Mucosa of descending colon (tissue), 3 donors: ENCODE measurements at regions not wholly inside any gene's neighbourhood (a gene's known extent, or its start where the extent isn't known, plus 50 kb on each side); places are given as distances from the start of the nearest gene placed in this dataset.

Experiments
- ATAC-seq: fragments of 200-7000 bp; cut with Tn5 transposase; one replicate; pipeline ENCODE4 v1.9.1; 2020; ENCODE audit warnings: mild to moderate bottlenecking, moderate library complexity
- DNase-seq, 3 donors: peaks; one replicate each; pipeline ENCODE4 v3.0.0-alpha.2; 2020
- H3K36me3 ChIP-seq: fragments of 200-600 bp; one replicate; pipeline ENCODE4 v1.8.0; 2021; ENCODE audit warnings: low read depth, mild to moderate bottlenecking
- H3K4me1 ChIP-seq: fragments of 200-600 bp; one replicate; pipeline ENCODE4 v1.8.0; 2021; ENCODE audit warnings: low read depth, mild to moderate bottlenecking
- H3K4me3 ChIP-seq: fragments of 200-600 bp; one replicate; pipeline ENCODE4 v1.8.0; 2021; ENCODE audit warnings: mild to moderate bottlenecking
- H3K9me3 ChIP-seq: fragments of 200-600 bp; one replicate; pipeline ENCODE4 v1.8.0; 2021; ENCODE audit warnings: mild to moderate bottlenecking
- intact Hi-C, 2 donors: fragments of 100-400 bp; cut with DNase I in 1 of 2; cut with micrococcal nuclease in 1 of 2; formaldehyde crosslinking; loops; one replicate each; pipeline versions ENCODE4 v1.11.0 to v1.11.1; 2022; cut with DNase I, micrococcal nuclease
- TF ChIP-seq, protein P1 (sequence below): fragments of 200-600 bp; IDR thresholded peaks from one replicate; pipeline ENCODE4 v1.8.0; 2022; ENCODE audit warnings: antibody characterized with exemption, mild to moderate bottlenecking
- donor health status: DM: no; HTN: no; CAD: no; lungs with moderate emphysema.
- donor health status: DM: no; HTN: no; CAD: no.
- donor health status: DM: no; HTN: yes; CAD: no.

DNA sequence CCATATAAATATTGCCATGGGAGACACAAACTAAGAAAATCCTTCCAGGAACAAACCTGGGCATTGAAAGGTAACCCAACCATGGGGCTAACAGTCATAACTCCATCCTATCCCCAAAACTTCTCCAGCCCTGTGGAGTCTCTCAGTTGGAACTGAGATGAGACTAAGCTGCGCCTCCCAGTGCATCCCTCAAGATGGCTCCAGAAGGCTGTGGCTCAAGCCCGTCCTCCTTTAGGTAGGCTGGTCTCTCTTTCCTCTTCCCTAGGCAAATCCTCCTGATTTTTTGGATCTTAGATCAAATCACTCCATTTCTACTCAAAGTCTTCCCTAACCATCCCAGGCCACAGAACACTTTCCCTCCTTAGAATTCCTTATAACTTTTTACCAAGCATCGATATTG lies 364.3 kb upstream of the CCDC196 start:
- Histone ChIP-seq H3K4me3 (no peak overlapping the region), H3K4me1 (no peaks in the 10 kb centered on the region), H3K36me3 (no peaks in the 10 kb centered on the region), H3K9me3 (no peaks in the 10 kb centered on the region)
- TF ChIP-seq, protein P1, sequence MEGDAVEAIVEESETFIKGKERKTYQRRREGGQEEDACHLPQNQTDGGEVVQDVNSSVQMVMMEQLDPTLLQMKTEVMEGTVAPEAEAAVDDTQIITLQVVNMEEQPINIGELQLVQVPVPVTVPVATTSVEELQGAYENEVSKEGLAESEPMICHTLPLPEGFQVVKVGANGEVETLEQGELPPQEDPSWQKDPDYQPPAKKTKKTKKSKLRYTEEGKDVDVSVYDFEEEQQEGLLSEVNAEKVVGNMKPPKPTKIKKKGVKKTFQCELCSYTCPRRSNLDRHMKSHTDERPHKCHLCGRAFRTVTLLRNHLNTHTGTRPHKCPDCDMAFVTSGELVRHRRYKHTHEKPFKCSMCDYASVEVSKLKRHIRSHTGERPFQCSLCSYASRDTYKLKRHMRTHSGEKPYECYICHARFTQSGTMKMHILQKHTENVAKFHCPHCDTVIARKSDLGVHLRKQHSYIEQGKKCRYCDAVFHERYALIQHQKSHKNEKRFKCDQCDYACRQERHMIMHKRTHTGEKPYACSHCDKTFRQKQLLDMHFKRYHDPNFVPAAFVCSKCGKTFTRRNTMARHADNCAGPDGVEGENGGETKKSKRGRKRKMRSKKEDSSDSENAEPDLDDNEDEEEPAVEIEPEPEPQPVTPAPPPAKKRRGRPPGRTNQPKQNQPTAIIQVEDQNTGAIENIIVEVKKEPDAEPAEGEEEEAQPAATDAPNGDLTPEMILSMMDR = no peak
- intact Hi-C loops = no loop called here
- ATAC-seq = no peak
- no peak for DNase-seq

DNA sequence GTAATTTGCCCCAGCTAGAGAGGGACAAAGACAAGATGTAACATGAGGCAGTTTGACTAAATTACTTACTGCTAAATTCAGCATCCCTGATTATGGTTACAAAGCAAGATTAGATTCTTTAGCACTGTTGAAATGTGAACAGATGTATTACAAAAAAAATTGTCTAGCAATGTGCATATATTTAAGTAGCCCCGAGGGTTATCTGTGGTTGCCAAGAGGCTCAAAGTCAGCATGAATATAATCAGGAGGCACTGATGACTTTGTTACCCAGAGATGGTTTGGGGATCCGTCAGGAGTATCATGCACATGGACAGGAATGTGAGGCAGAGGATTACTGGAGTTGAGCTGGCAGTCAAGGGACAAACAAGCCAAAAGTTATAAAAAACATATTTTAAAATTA lies 356.9 kb upstream of the CCDC196 start:
- no peak for DNase-seq
- H3K4me3 ChIP-seq = no peak overlapping the region
- H3K4me1 ChIP-seq = no peaks in the 10 kb centered on the region
- ATAC-seq = no peak
- TF ChIP-seq, protein P1 = no peak
- intact Hi-C loops = no loop called here
- H3K36me3 ChIP-seq = no peaks in the 10 kb centered on the region
- no peaks in the 10 kb centered on the region for H3K9me3 ChIP-seq

DNA sequence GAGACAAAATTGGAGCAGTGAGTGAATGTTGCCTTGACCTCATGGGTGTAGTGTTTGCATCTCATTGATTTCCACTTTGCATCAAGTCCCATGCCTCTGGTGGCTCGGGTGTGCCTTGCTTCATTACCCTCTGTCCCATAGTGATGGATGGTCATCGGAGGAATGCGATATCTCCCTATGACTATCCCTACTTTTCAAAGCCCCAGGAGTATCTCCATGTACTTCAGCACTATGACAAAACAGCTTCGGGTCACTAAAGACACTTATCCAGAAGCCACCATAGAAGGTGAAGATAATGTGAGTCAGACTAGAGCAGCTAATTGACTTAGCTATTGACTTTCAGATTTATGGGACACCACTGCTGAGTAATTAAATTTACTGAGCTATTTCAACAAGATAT lies 355.1 kb upstream of the CCDC196 start:
- no peak overlapping the region for H3K4me3 ChIP-seq
- H3K36me3 ChIP-seq = no peaks in the 10 kb centered on the region
- DNase-seq (no peak), ATAC-seq (no peak)
- TF ChIP-seq, protein P1 = no peak
- no peaks in the 10 kb centered on the region for H3K9me3 ChIP-seq
- H3K4me1 ChIP-seq = no peaks in the 10 kb centered on the region
- intact Hi-C loops = no loop called here

DNA sequence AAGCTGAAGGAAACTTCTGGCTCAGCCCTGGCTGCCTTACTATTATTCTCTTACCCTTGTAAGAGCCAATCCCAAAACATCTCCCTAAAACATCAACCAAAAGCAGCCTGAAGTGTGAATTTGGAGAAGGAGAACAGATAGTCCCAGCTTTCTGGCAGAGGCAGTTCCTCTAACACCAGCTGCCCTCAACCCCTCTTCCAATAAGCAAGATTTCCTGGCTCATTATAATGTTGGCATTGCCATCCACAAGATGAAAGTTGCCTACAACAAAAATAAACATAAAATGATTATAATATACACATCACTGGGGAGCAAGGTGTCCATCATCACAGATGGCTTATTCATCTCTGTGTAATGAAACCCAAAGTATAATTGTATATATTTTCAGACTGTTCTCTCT lies 352.5 kb upstream of the CCDC196 start:
- Histone ChIP-seq H3K9me3 (no peaks in the 10 kb centered on the region), H3K36me3 (no peaks in the 10 kb centered on the region), H3K4me3 (no peak overlapping the region), H3K4me1 (no peaks in the 10 kb centered on the region)
- ATAC-seq (no peak), DNase-seq (no peak)
- intact Hi-C loops = no loop called here
- TF ChIP-seq, protein P1 = no peak

DNA sequence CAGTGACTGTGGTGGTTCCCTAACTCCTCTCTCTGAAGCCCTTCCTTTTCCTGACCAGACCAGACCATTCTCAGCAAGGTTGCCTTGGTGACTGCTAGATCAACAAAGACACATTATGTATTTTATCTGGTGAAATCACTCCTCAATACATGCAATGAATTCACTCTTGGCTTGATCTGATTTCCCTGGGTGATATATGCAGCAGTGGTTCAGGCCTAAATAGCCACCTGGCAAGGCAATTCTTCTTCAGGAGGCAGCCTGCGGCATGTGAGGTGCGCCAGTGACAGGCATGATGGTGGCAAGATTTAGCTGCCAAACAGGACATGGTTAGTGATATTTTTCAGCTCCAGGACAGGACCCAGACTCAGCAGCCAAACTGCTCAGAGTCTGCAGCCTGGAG lies 350.3 kb upstream of the CCDC196 start:
- intact Hi-C loops = no loop called here
- Histone ChIP-seq H3K9me3 (no peaks in the 10 kb centered on the region), H3K36me3 (no peaks in the 10 kb centered on the region), H3K4me1 (no peaks in the 10 kb centered on the region), H3K4me3 (no peak overlapping the region)
- ATAC-seq (no peak), DNase-seq (no peak)
- TF ChIP-seq, protein P1 = no peak

DNA sequence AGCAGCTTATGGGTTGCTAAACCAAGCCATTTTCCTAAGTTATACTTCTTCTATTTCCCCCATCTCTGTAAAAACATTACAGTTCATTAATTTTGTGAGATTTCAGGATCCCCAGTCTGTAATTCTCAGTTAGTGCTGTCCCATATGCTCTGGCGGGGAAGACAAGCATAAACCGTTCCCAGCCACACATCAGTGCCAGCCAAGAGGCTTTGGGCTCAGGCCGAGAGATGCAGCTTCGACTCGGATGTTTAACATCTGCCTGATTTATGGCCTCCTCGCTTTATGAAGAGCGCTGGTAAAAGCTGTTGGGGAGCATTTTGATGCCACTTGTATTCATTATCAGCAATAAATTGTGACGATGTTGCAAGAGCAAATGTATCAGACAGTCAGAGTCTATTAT lies 349.1 kb upstream of the CCDC196 start:
- TF ChIP-seq, protein P1 = no peak
- Histone ChIP-seq H3K36me3 (no peaks in the 10 kb centered on the region), H3K4me3 (no peak overlapping the region), H3K4me1 (no peaks in the 10 kb centered on the region), H3K9me3 (no peaks in the 10 kb centered on the region)
- ATAC-seq (no peak), DNase-seq (no peak)
- intact Hi-C loops = no loop called here
